ENCODE measurements at regions not wholly inside any gene's neighbourhood (a gene's known extent, or its start where the extent isn't known, plus 50 kb on each side); places are given as distances from the start of the nearest gene placed in this dataset.

- Histone ChIP-seq H3K36me3 (no peaks in the 10 kb centered on the region), H3K4me1 (no peaks in the 10 kb centered on the region), H3K4me3 (replicated peaks in 1 of 3) (no peak overlapping the region), H3K27ac (no peak overlapping the region), H3K9me3 (no peaks in the 10 kb centered on the region), H3K27me3 (no peaks in the 10 kb centered on the region)
- no peak for DNase-seq
- 46 to 79% methylated on average over 3 of the region's 3 CpGs for WGBS, 2 donors
- TF ChIP-seq POLR2A (IDR thresholded peaks at IDR 0.05) (no peak), CTCF (IDR thresholded peaks at IDR 0.05) (no peak)
- intact Hi-C loops (cut with DNase I): no loop called here
Observed at GRCh38 chr7:25622695-25623094, 394.4 kb upstream of the NPVF start.

GRCh38 chr7:25624051-25624450 is 395.8 kb upstream of the NPVF start:
- intact Hi-C loops (cut with DNase I): no loop called here
- H3K27me3 ChIP-seq: no peaks in the 10 kb centered on the region
- DNase-seq: no peak
- H3K9me3 ChIP-seq: no peaks in the 10 kb centered on the region
- H3K27ac ChIP-seq: no peak overlapping the region
- no peaks in the 10 kb centered on the region for H3K4me1 ChIP-seq
- 87 to 89% methylated on average over 3 of the region's 3 CpGs for WGBS, 2 donors
- no peak overlapping the region for H3K4me3 ChIP-seq (replicated peaks in 1 of 3)
- TF ChIP-seq CTCF (IDR thresholded peaks at IDR 0.05): no peak
- TF ChIP-seq POLR2A (IDR thresholded peaks at IDR 0.05): no peak
- H3K36me3 ChIP-seq: no peaks in the 10 kb centered on the region

- DNase-seq: no peak
- H3K36me3 ChIP-seq: no peaks in the 10 kb centered on the region
- H3K27ac ChIP-seq: peak overlapping the region in 1 of 3 donors; percentile 21
- intact Hi-C loops (cut with DNase I): no loop called here
- H3K27me3 ChIP-seq: no peaks in the 10 kb centered on the region
- H3K4me1 ChIP-seq: no peaks in the 10 kb centered on the region
- 69 to 71% methylated on average over 8 of the region's 8 CpGs for WGBS, 2 donors
- no peak overlapping the region for H3K4me3 ChIP-seq (replicated peaks in 1 of 3)
- no peak for TF ChIP-seq POLR2A (IDR thresholded peaks at IDR 0.05)
- TF ChIP-seq CTCF (IDR thresholded peaks at IDR 0.05): no peak
- no peaks in the 10 kb centered on the region for H3K9me3 ChIP-seq
Observed at GRCh38 chr7:25624833-25625232, 396.5 kb upstream of the NPVF start.

GRCh38 chr7:25625306-25625992 is 397.2 kb upstream of the NPVF start:
- Histone ChIP-seq H3K27ac (peak overlapping the region in 1 of 3 donors; percentile 21), H3K27me3 (no peaks in the 10 kb centered on the region), H3K4me1 (no peaks in the 10 kb centered on the region), H3K4me3 (replicated peaks in 1 of 3) (no peak overlapping the region), H3K9me3 (no peaks in the 10 kb centered on the region), H3K36me3 (no peaks in the 10 kb centered on the region)
- intact Hi-C loops (cut with DNase I): no loop called here
- no peak for DNase-seq
- 64 to 66% methylated on average over 5 of the region's 5 CpGs for WGBS, 2 donors
- TF ChIP-seq POLR2A (IDR thresholded peaks at IDR 0.05) (no peak), CTCF (IDR thresholded peaks at IDR 0.05) (no peak)

GRCh38 chr7:25626451-25627131 is 398.3 kb upstream of the NPVF start:
- no peak for TF ChIP-seq POLR2A (IDR thresholded peaks at IDR 0.05)
- no peak for TF ChIP-seq CTCF (IDR thresholded peaks at IDR 0.05)
- no peak for DNase-seq
- Histone ChIP-seq H3K27me3 (no peaks in the 10 kb centered on the region), H3K4me1 (no peaks in the 10 kb centered on the region), H3K4me3 (replicated peaks in 1 of 3) (no peak overlapping the region), H3K9me3 (no peaks in the 10 kb centered on the region), H3K27ac (no peak overlapping the region), H3K36me3 (no peaks in the 10 kb centered on the region)
- 87 to 88% methylated on average over 4 of the region's 4 CpGs for WGBS, 2 donors
- intact Hi-C loops (cut with DNase I): no loop called here
